ENCODE measurements at regions not wholly inside any gene's neighbourhood (a gene's known extent, or its start where the extent isn't known, plus 50 kb on each side); places are given as distances from the start of the nearest gene placed in this dataset.

- Histone ChIP-seq H3K4me1 (no peaks in the 10 kb centered on the region), H3K4me3 (no peak overlapping the region), H3K27me3 (replicated peaks in 1 of 7) (no peaks in the 10 kb centered on the region), H3K36me3 (no peaks in the 10 kb centered on the region), H3K27ac (no peak overlapping the region), H3K9me3 (peaks cover 0 to 65% (median 56%) of the 10 kb centered on the region in 8 donors)
- intact Hi-C loops (cut with DNase I; ENCODE audit: low total_unique reads) = no loop called here
- DNase-seq = no peak
- no peak for TF ChIP-seq POLR2AphosphoS5 (IDR thresholded peaks at IDR 0.05)
- TF ChIP-seq CTCF (IDR thresholded peaks at IDR 0.05 in 8 of 11, conservative IDR thresholded peaks at IDR 0.05 in 3 of 11) = no peak
- no peak for TF ChIP-seq POLR2A (IDR thresholded peaks at IDR 0.05)
Observed at GRCh38 chr5:143938230-143938629, 126.3 kb downstream of the HMHB1 start.

- Histone ChIP-seq H3K4me1 (no peaks in the 10 kb centered on the region), H3K27ac (no peak overlapping the region), H3K4me3 (no peak overlapping the region), H3K27me3 (replicated peaks in 1 of 7) (no peaks in the 10 kb centered on the region), H3K9me3 (peaks cover 0 to 62% (median 42%) of the 10 kb centered on the region in 8 donors), H3K36me3 (no peaks in the 10 kb centered on the region)
- TF ChIP-seq POLR2A (IDR thresholded peaks at IDR 0.05) (no peak), CTCF (IDR thresholded peaks at IDR 0.05 in 8 of 11, conservative IDR thresholded peaks at IDR 0.05 in 3 of 11) (no peak), POLR2AphosphoS5 (IDR thresholded peaks at IDR 0.05) (no peak)
- WGBS, 5 donors = 74 to 93% (median 82%) methylated on average over 1 of the region's 1 CpG
- no peak for DNase-seq
- intact Hi-C loops (cut with DNase I; ENCODE audit: low total_unique reads) = no loop called here
Observed at GRCh38 chr5:143946837-143947236, 134.9 kb downstream of the HMHB1 start.

GRCh38 chr5:143947313-143947712 is 135.4 kb downstream of the HMHB1 start:
- intact Hi-C loops (cut with DNase I; ENCODE audit: low total_unique reads) = no loop called here
- no peaks in the 10 kb centered on the region for H3K36me3 ChIP-seq
- DNase-seq = no peak
- H3K27me3 ChIP-seq (replicated peaks in 1 of 7) = no peaks in the 10 kb centered on the region
- TF ChIP-seq CTCF (IDR thresholded peaks at IDR 0.05 in 8 of 11, conservative IDR thresholded peaks at IDR 0.05 in 3 of 11) (no peak), POLR2A (IDR thresholded peaks at IDR 0.05) (no peak), POLR2AphosphoS5 (IDR thresholded peaks at IDR 0.05) (no peak)
- WGBS, 5 donors = 79 to 90% (median 84%) methylated on average over 2 of the region's 2 CpGs
- H3K4me3 ChIP-seq = no peak overlapping the region
- peaks cover 0 to 57% (median 39%) of the 10 kb centered on the region in 8 donors for H3K9me3 ChIP-seq
- no peaks in the 10 kb centered on the region for H3K4me1 ChIP-seq
- H3K27ac ChIP-seq = no peak overlapping the region

GRCh38 chr5:143952809-143953208 is 140.8 kb downstream of the HMHB1 start:
- H3K27me3 ChIP-seq (replicated peaks in 1 of 7) = no peaks in the 10 kb centered on the region
- H3K36me3 ChIP-seq = no peaks in the 10 kb centered on the region
- no peak for DNase-seq
- H3K4me1 ChIP-seq = no peaks in the 10 kb centered on the region
- intact Hi-C loops (cut with DNase I; ENCODE audit: low total_unique reads) = no loop called here
- WGBS, 5 donors = 83 to 94% (median 85%) methylated on average over 2 of the region's 2 CpGs
- H3K9me3 ChIP-seq = peaks cover 0 to 9% (median under 1%) of the 10 kb centered on the region in 8 donors
- TF ChIP-seq CTCF (IDR thresholded peaks at IDR 0.05 in 8 of 11, conservative IDR thresholded peaks at IDR 0.05 in 3 of 11) (no peak), POLR2A (IDR thresholded peaks at IDR 0.05) (no peak)
- no peak overlapping the region for H3K27ac ChIP-seq
- H3K4me3 ChIP-seq = no peak overlapping the region
